Left colon (tissue), 2 donors: ENCODE measurements at regions not wholly inside any gene's neighbourhood (a gene's known extent, or its start where the extent isn't known, plus 50 kb on each side); places are given as distances from the start of the nearest gene placed in this dataset.
"Not testable (repeated sequence)": the region's sequence is repeated elsewhere in the genome, so short reads cannot be mapped to it uniquely, and the experiment has no call there.

Experiments used
- ATAC-seq: fragments of 200-7000 bp; cut with Tn5 transposase; one replicate; pipeline ENCODE4 v1.9.1; 2020; ENCODE audit warnings: mild to moderate bottlenecking, moderate library complexity
- DNase-seq, 2 donors: peaks; one replicate each; pipeline ENCODE4 v3.0.0-alpha.2; 2020
- intact Hi-C, 2 donors: fragments of 100-400 bp; cut with DNase I in 1 of 2; cut with micrococcal nuclease in 1 of 2; formaldehyde crosslinking; loops; one replicate each; pipeline versions ENCODE4 v1.11.2 to v1.14.0; 2022; cut with DNase I, micrococcal nuclease
- donor health status: DM: no; HTN: no; CAD: no.
- donor health status: DM: yes; HTN: yes; CAD: no.

DNA sequence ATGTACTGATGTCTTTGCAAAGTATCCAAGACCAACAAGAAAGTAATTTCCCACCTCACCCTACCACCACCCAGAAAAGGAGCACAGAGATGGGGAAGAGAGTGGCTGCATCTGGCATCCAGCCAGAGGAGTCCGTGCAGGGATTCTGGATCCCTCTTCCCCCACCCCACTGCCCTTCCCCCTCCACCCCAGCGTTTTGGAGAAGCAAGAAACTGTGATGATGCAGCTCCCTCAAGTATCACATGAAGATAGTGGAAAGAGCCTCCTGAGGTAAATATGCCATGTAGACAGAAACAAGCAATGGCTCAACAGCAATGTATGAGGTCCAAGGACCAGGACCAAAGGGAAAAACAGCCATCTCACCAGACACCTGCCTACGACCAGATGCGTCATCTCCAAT lies 153.8 kb downstream of the DEPDC1B start:
- intact Hi-C loops = no loop called here

DNA sequence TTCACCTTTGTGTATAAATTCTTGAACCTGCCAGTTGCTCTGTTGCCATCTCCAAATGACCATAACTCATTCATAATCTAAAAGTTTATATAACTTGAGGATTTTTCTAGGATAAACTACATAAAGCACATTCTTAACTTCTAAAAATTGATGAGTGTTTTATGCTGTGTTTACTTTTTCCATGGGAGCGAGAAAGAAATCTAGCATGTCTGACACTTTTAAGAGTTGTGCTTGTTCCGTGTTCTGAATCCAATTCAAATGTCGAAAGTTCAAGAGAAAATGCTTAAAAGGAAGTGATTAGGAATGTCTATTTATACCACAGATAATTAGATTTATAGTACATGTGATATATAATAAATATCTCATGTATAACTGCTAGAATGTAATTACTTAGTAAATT lies 154.4 kb downstream of the DEPDC1B start:
- DNase-seq = no peak
- intact Hi-C loops = no loop called here

More for the DNA sequence above, 153.8 kb downstream of the DEPDC1B start:
- ATAC-seq (no peak), DNase-seq (peak; percentile 23 to 30)

DNA sequence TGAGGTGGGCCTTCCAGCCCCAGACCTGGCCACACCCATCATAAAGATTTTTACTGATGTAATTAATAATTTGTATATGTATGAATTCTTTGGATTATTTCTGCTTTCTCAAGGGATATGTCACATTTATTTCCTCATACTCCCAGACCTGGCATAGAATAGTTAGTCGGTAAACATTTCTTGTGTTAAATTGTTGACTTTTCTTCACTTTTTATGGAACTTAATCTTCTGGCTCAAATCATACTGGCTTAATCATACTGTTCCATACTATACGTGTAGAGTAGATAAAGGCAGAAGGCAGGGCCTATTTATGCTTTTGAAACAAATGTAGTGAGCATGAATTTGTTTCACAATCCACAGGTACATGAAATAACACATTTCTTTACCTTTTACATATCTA lies 155.8 kb downstream of the DEPDC1B start:
- ATAC-seq (peak; percentile 50), DNase-seq (no peak)
- intact Hi-C loops = no loop called here

More for the DNA sequence above, 154.4 kb downstream of the DEPDC1B start:
- ATAC-seq = no peak

DNA sequence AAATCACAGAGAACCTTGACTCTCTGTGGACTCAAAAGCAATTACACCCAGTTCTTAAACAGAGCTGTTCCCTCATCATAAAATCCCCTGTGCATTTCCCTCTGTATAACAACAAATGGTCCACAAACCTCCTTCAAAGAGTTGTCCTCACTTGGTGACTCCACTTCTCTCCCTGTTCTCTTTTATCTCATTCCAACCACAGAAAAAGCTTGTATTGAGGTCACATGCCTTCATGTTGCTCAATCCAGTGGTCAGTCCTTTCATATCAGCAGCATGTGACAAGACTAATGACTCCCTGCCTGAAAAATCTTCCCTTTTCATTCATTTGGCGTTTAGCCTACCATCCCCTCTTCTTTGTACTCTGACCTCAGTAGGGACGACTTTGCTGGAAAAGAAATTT lies 158.0 kb downstream of the DEPDC1B start:
- intact Hi-C loops = no loop called here
- ATAC-seq (no peak), DNase-seq (no peak)

DNA sequence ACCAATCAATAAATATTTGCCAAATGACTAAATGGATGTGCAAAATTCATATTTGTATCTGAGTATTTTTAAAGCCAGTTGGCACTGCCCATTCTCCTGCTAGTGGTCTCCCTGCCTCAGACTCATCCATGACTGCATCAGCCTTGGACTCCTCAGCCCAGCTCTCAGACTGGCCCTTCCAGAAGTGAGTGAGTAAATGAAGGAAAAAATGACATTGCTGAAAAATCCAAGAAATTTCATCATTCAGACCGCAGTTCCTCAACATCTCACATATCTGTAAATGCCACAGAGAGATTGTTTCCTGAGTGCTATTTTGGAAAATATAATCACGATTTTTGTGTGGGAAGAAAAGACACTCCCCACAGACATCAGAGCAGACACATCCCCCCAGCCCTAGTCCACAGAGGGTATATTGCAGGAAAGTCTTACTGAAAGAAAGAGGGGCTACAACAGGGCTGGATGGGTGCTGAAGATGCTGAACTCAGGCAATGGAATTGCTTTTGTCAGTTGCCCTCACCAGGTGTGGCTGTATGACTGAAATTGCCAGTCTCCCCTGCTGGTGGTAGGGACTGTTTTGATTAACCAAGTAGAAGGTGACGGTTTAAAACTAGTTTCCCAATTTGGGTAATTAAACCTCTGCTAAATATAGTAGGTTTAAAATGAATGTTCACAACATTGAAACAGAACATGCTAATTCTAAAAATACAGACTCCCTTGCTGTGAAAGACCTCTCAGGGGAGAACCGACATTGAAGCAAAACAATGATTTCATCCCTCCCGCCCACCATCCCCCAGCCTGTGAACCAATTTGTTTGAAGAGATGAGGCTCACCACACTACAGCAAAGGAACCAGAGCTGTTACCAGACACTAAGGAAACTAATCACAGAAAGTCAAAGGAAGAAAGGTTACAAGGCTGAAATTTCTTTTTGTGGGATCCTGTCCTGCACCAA lies 158.8 kb downstream of the DEPDC1B start:
- intact Hi-C loops = no loop called here
- ATAC-seq (no peak), DNase-seq (no peak)

DNA sequence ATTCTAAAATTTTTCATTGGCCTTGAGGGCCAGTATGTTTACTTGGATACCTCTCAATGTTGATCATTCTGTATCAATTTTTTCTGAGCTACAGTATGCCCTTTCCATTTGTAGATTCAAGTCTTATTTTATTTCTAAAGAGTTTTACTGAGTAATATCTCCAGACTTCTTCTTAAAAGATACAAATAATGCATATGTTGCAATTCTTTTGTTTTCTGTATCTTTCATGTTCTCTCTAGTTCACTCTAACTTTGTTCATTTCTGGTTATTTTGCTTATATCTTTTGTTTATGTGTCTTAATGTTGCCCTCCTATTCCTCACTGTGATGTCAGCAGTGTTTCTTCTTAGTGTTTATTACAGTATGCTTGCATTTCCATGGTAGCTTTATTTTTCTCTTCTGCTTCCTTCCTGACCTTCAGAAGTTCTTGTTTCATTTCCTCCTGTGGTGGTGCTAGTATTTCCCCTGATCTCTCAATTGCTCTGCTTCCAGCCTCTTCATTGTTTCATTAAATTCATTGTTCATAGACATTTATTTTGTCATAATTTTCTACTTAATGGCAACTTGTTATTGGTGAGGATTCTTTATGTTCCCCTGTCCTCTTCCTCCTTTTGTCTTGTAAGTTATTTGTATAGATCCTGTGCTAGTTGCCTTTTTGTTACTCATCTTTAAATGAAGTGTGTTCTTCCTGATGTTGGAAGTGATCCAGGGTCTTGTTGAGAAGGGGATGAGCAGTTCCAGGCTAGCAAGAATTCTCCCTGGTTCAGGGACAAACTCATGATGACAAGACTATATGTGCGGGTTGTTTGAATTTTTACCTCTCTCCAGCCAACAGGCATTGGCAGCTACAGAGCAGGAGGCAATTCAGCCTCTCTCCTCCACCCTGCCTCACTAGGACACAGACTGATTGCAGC lies 160.8 kb downstream of the DEPDC1B start:
- DNase-seq = no peak
- intact Hi-C loops = no loop called here
- no peak for ATAC-seq

DNA sequence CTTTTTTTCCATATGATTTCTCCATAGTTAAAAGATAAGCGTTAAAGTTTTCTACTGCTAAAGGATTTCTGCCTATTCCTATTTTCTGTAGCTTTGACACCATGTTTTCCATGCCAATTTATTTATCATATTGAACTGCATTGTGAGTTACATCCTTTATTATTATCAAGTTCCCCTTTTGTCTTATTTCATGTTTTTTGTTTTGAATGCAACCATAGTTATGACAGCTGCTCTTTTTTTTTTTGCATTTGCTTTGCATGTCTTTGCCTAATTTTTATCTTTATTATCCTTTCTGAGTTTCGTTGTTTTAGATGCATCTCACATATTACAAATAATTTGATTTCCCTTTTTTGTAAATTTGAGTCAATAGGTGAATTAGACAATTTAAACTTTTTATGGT lies 161.5 kb downstream of the DEPDC1B start:
- ATAC-seq (no peak), DNase-seq (no peak)
- intact Hi-C loops = no loop called here

DNA sequence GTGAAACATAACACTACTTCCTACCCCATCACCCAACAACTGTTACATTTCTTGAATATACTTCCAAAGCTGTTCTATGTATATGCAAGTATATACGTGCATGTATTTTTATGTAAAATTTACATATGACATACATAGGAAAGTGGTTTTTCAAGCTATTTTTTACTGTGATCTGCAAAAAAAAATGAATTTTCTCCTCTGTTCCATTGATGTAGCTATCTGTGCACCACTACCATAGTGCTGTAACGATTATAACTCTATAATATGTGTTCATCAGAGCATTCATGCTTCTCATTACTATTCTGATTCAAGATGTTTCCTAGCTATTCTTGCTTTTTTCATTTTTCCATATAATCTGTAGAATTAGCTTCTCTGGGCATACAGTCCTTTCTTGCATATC lies 164.0 kb downstream of the DEPDC1B start:
- no peak for DNase-seq
- no peak for ATAC-seq
- intact Hi-C loops = no loop called here

DNA sequence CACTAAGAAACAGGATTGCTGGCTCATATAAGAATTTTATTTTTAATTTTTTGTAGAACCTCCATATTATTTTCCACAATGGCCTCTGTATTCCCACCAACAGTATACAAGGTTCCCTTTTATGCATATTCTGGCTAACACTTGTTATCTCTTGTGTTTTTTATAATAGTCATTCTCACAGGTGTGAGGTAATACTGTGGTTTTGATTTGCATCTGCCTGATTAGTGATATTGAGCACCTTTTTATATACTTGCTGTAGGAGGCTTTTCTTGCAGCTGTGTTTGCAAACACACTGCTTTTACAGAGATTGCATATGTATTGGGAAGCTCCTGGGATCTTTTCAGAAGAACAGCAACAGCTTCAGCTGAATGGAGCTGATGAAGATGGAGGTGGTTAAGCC lies 164.8 kb downstream of the DEPDC1B start:
- intact Hi-C loops = no loop called here
- ATAC-seq = no peak
- no peak for DNase-seq

DNA sequence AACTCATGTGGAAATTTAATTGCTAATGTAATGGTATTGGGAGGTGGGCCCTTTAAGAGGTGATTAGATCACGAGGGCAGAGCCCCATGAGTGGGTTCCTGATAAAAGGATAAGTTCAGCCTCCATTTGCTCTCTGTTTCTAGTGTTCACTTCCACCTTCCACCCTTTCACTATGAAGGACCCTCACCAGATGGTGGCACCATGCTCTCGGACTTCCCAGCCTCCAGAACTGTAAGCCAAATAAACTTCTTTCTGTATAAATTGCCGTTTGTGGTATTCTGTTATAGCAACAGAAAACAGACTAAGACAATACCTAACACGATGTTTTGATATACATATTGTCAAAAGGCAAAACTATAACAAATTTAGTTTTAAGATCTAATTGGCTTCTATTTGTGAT lies 166.2 kb downstream of the DEPDC1B start:
- no peak for DNase-seq
- intact Hi-C loops = no loop called here
- no peak for ATAC-seq

DNA sequence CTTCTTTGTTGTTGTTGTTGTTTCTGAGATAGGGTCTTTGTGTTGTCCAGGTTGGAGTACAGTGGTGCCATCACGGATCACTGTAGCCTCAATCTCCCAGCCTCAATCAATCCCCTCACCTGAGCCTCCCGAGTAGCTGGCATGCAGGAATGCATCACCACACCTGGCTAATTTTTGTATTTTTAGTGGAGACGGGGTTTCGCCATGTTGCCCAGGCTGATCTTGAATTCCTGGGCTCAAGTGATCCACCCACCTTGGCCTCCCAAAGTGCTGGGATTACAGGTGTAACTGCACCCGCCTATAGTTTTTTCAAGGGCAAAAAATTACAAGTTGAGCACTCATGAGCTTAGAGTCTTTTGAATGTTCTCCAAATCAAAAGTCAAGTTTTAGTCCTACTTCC lies 167.2 kb downstream of the DEPDC1B start:
- DNase-seq, intact Hi-C loops, ATAC-seq: not testable (repeated sequence)

DNA sequence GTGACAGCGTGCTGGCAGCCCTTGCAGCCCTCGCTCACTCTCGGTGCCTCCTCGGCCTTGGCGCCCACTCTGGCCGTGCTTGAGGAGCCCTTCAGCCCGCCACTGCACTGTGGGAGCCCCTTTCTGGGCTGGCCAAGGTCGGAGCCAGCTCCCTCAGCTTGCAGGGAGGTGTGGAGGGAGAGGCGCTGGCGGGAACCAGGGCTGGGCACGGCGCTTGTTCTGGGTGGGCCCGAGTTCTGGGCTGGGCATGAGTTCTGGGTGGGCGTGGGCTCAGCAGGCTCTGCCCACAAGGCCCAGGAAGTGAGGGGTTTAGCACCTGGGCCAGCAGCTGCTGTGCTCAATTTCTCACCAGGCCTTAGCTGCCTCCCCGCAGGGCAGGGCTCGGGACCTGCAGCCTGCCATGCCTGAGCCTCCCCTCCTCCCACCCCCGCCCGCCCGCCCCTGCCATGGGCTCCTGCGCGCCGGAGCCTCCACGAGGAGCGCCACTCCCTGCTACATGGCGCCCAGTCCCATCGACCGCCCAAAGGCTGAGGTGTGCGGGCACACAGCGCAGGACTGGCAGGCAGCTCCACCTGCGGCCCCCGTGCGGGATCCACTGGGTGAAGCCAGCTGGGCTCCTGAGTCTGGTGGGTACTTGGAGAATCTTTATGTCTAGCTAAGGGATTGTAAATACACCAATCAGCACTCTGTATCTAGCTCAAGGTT lies 169.7 kb downstream of the DEPDC1B start:
- DNase-seq, ATAC-seq, intact Hi-C loops: not testable (repeated sequence)

DNA sequence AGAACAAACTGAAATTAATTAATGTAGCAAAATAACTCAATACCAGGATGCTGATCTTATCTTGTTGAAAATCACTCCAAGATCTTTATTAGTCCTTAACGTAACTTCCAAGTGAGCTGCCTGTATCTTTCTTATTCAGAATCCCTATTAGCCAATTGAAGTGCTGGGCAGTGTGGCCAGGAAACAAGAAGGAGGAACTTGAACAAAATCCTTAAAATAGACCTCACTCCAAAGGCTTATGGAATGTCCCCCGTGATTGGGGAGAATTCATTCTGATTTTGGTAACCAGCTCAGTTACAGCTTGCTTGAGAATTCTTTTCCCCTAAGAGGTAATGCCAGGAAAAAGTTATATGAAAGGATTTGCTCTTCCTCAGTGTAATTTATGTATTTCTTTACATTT lies 171.0 kb downstream of the DEPDC1B start:
- no peak for DNase-seq
- ATAC-seq = no peak
- intact Hi-C loops = no loop called here

DNA sequence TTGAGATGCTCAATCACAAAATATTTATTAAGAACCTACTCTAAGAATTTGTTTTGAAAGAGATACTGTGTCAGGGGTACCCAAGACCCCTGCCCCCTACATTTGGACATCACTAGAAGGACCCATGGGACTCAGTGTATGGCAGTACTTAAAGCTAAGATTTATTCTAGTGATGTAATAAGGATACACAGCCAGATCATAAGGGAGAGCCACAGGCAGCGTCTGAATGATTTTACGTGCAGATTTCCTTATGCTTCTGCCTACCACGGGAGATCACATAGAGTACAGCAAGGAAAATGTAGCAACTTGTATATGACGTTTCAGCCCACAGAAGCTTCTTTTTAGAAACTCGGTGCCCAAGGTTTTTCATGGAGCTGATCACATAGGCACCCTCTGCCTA lies 172.9 kb downstream of the DEPDC1B start:
- no peak for DNase-seq
- no peak for ATAC-seq
- intact Hi-C loops = no loop called here

DNA sequence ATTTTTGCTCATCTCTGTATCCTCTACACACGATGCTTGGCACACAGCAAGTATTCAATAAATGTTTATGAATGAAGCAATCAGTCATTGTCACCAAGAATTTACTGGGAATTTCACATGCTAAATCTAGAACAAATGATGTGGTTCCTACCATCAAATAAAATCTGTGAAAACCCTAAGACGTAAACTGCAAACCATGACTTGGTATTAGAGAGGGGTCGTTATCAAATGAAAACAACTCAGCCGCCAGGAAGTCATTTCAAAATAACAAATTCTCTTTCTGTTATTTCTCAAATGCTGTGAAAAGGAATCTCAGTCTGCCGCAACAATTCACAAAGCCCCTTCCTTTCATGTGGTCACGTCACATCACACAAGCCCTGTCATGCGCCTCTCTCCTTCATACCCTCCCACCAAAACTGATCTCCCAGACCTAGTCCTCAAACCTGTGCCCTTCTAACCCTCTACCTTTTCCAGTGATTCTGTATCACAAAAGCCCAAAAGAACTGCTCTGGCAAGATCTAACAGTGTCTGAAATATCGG lies 173.6 kb downstream of the DEPDC1B start:
- no peak for DNase-seq
- intact Hi-C loops = no loop called here
- no peak for ATAC-seq

DNA sequence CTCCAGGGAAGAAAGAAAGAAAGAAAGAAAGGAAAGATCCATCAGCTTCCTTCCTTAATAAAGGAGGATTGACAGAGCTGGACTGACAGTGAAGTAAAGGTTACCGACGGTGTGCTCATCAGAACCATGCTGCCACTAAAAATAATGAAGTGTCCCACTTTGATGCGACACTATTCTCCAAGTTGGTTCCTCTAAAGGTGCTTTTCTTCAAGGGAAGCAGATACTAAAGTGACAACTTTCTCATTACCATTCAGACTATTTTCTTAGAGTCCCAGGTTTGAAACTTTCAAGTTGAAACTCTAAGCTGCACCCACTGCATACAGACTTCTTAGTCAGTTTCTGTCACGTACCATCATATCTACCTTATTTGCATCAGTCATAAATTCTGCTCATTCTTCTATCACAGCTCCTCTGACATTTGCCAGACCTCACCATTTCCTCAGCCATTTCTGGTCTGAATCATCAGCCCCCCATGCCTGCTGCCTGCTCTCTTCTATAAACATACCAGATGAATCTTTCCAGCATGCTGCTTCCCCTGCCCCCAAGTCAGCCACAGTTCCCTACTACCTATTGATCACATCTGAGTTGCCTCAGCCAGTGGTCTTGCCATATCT lies 177.6 kb downstream of the DEPDC1B start:
- intact Hi-C loops = no loop called here
- ATAC-seq (no peak), DNase-seq (no peak)

DNA sequence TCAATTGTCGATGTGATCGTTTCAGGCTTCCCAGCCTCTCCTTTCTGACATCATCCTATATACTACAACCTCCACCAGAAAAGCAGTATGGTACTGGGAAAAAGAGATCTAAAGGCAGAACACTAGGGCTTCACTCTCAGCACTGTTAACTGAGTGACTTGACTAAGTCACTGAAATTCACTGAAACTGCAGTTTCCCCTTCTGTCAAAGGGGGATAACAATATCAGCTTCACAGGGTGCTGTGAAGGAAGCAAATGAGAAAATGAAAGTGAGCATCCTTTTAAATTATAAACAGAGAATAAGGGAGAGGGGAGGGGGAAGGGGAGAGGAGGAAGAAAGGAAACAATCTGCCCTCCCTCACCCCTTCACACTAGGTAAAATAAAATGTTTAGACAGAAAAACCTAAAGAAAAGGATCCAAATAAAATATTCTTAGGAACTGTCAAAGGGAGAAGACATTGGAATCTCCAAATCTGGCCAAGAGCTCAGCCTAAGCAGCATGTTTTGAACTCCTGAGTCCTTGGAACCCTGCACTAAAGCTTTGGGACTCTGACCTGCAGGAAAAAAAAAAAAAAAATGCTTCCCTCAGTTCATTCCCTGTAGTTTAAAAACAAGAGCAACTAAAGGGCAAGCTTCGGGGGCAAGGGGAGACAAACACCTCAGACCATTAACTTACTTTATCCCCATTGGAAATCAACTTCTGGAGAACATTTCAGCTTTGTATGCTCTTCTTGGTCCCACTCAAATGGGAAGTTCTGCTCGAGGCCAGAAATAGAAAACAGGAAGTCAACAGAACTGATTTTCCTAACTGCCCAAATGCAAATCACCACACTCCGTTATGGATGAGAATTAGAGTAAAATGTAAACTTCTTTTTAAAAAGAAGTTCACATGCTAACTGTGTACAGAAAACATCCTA lies 178.3 kb downstream of the DEPDC1B start:
- DNase-seq (no peak), ATAC-seq (no peak)
- intact Hi-C loops = no loop called here
